NCI-H187 (cell line): ENCODE measurements at regions not wholly inside any gene's neighbourhood (a gene's known extent, or its start where the extent isn't known, plus 50 kb on each side); places are given as distances from the start of the nearest gene placed in this dataset.
A peak's percentile ranks its signal among the peaks of the same experiment; 100 is the strongest.

Experiments
- DNase-seq, 2 experiments: peaks; one replicate each; lab custom pipeline; 2025; lab: John Stamatoyannopoulos, UW

GRCh38 chr5:96340357-96340756 is 92.7 kb downstream of the PCSK1 start:
- no peak for DNase-seq

GRCh38 chr5:96339862-96340261 is 93.2 kb downstream of the PCSK1 start:
- DNase-seq: no peak

GRCh38 chr5:96338624-96339415 is 94.2 kb downstream of the PCSK1 start:
- no peak for DNase-seq

GRCh38 chr5:96338091-96338490 is 95.0 kb downstream of the PCSK1 start:
- no peak for DNase-seq

- no peak for DNase-seq
Measured at GRCh38 chr5:96337048-96337781, 95.8 kb downstream of the PCSK1 start.

- DNase-seq: peak; percentile 34 to 39
Measured at GRCh38 chr5:96336351-96336985, 96.6 kb downstream of the PCSK1 start.

GRCh38 chr5:96335873-96336272 is 97.2 kb downstream of the PCSK1 start:
- DNase-seq: no peak

- DNase-seq: no peak
Measured at GRCh38 chr5:96333391-96333790, 99.7 kb downstream of the PCSK1 start.

- DNase-seq: no peak
Measured at GRCh38 chr5:96332535-96333366, 100.3 kb downstream of the PCSK1 start.

- no peak for DNase-seq
Measured at GRCh38 chr5:96331681-96332361, 101.2 kb downstream of the PCSK1 start.

- DNase-seq: no peak
Measured at GRCh38 chr5:96331210-96331609, 101.8 kb downstream of the PCSK1 start.

- no peak for DNase-seq
Measured at GRCh38 chr5:96330530-96331140, 102.4 kb downstream of the PCSK1 start.

- no peak for DNase-seq
Measured at GRCh38 chr5:96329886-96330529, 103.0 kb downstream of the PCSK1 start.

- no peak for DNase-seq
Measured at GRCh38 chr5:96329289-96329688, 103.8 kb downstream of the PCSK1 start.

GRCh38 chr5:96327722-96328121 is 105.3 kb downstream of the PCSK1 start:
- no peak for DNase-seq

GRCh38 chr5:96326902-96327301 is 106.1 kb downstream of the PCSK1 start:
- DNase-seq: no peak

GRCh38 chr5:96324708-96325107 is 108.3 kb downstream of the PCSK1 start:
- no peak for DNase-seq

- DNase-seq: no peak
Measured at GRCh38 chr5:96322865-96323264, 110.2 kb downstream of the PCSK1 start.

- DNase-seq: no peak
Measured at GRCh38 chr5:96322217-96322616, 110.8 kb downstream of the PCSK1 start.

- DNase-seq: no peak
Measured at GRCh38 chr5:96321345-96321744, 111.7 kb downstream of the PCSK1 start.

- no peak for DNase-seq
Measured at GRCh38 chr5:96320797-96321196, 112.3 kb downstream of the PCSK1 start.
